ENCODE measurements at regions not wholly inside any gene's neighbourhood (a gene's known extent, or its start where the extent isn't known, plus 50 kb on each side); places are given as distances from the start of the nearest gene placed in this dataset.

- H3K36me3 ChIP-seq (ENCODE audit: control insufficient read depth in 2 of 2, insufficient read depth in 1 of 2, low read length in 2 of 2), result no peaks in the 10 kb centered on the region
- H3K4me3 ChIP-seq (ENCODE audit: low read depth, low read length), result no peak overlapping the region
- CTCF ChIA-PET, result interaction anchor here (1.1 kb wide), 2 partner anchors 24 to 991 kb away, joined by 3 read pairs; no protein-coding TSS in a partner anchor
- POLR2A ChIA-PET, result no interaction called here
- TF ChIP-seq ZNF211 (tag by site-specific recombination; IDR thresholded peaks at IDR 0.05; ENCODE audit: low read depth), result peak; percentile 93
- no peak for TF ChIP-seq ZNF302 (tag by site-specific recombination; IDR thresholded peaks at IDR 0.05; ENCODE audit: low read depth)
- H3K9me3 ChIP-seq (ENCODE audit: control insufficient read depth, insufficient read depth, low read depth, low read length), result no peaks in the 10 kb centered on the region
- no peak overlapping the region for H3K27ac ChIP-seq (ENCODE audit: extremely low read depth, low read depth, low read length)
- peaks cover 4% of the 10 kb centered on the region; the same call in 1 of the 2 replicates for H3K4me1 ChIP-seq (ENCODE audit: control insufficient read depth, insufficient read depth, low read length)
Observed at GRCh38 chr6:14448246-14448645, 330.7 kb downstream of the CD83 start.

DNA sequence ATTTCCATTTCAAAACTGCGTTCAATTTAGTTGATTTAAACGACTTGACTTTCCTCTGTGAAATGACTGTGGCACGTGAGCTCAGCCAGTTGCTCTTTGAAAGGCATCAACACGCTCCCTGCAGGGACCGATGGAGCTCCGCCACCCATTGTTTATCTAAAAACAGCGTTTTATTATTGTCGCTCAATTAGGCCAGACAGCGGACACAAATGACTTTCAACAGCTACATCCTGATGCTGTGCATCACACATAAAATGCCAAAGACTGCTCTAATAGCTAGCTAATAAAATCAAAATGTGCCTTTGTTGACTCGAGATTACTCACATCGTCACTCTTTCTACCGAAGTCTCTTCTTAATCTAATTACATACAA lies 332.5 kb downstream of the CD83 start:
- Histone ChIP-seq H3K36me3 (ENCODE audit: control insufficient read depth in 2 of 2, insufficient read depth in 1 of 2, low read length in 2 of 2) (no peaks in the 10 kb centered on the region), H3K27ac (ENCODE audit: extremely low read depth, low read depth, low read length) (no peak overlapping the region), H3K4me3 (ENCODE audit: low read depth, low read length) (no peak overlapping the region), H3K4me1 (ENCODE audit: control insufficient read depth, insufficient read depth, low read length) (peaks cover 4% of the 10 kb centered on the region; the same call in 1 of the 2 replicates), H3K9me3 (ENCODE audit: control insufficient read depth, insufficient read depth, low read depth, low read length) (no peaks in the 10 kb centered on the region)
- CTCF ChIA-PET, result no interaction called here
- POLR2A ChIA-PET, result no interaction called here
- TF ChIP-seq ZNF23 (tag by site-specific recombination; IDR thresholded peaks at IDR 0.05; ENCODE audit: borderline replicate concordance) (no peak), ZBTB1 (tag by site-specific recombination; IDR thresholded peaks at IDR 0.05) (no peak), MZF1 (tag by site-specific recombination; IDR thresholded peaks at IDR 0.05; ENCODE audit: borderline replicate concordance) (no peak), TCF7L2 (IDR thresholded peaks at IDR 0.05; ENCODE audit: borderline replicate concordance, low read depth, low read length) (0 out of 2 replicates have a peak, but pooled peaks have one; percentile 42), SP7 (tag by site-specific recombination; IDR thresholded peaks at IDR 0.05) (no peak), KLF8 (tag by site-specific recombination; IDR thresholded peaks at IDR 0.05) (no peak), ZNF747 (tag by site-specific recombination; IDR thresholded peaks at IDR 0.05) (no peak), ZNF133 (tag by site-specific recombination; IDR thresholded peaks at IDR 0.05) (no peak), ZNF664 (tag by site-specific recombination; IDR thresholded peaks at IDR 0.05) (peak; percentile 37; the same call in 1 of the 2 replicates), ZNF561 (tag by site-specific recombination; IDR thresholded peaks at IDR 0.05; ENCODE audit: borderline replicate concordance) (0 out of 2 replicates have a peak, but pooled peaks have one; percentile 40), ZNF843 (tag by site-specific recombination; IDR thresholded peaks at IDR 0.05) (no peak), ZNF792 (tag by site-specific recombination; IDR thresholded peaks at IDR 0.05) (no peak), ZNF580 (tag by site-specific recombination; IDR thresholded peaks at IDR 0.05) (no peak), OSR2 (tag by site-specific recombination; IDR thresholded peaks at IDR 0.05) (peak; percentile 80), ZNF521 (tag by site-specific recombination; IDR thresholded peaks at IDR 0.05) (no peak), ZNF624 (tag by site-specific recombination; IDR thresholded peaks at IDR 0.05) (no peak), ZNF202 (tag by site-specific recombination; IDR thresholded peaks at IDR 0.05; ENCODE audit: borderline replicate concordance) (no peak), ZNF423 (tag by site-specific recombination; IDR thresholded peaks at IDR 0.05) (peak; percentile 12; the same call in 1 of the 2 replicates), ZXDB (tag by site-specific recombination; IDR thresholded peaks at IDR 0.05) (no peak), ZNF548 (tag by site-specific recombination; IDR thresholded peaks at IDR 0.05) (no peak), ZNF473 (tag by site-specific recombination; IDR thresholded peaks at IDR 0.05) (no peak)
- TF ChIP-seq, protein P1, sequence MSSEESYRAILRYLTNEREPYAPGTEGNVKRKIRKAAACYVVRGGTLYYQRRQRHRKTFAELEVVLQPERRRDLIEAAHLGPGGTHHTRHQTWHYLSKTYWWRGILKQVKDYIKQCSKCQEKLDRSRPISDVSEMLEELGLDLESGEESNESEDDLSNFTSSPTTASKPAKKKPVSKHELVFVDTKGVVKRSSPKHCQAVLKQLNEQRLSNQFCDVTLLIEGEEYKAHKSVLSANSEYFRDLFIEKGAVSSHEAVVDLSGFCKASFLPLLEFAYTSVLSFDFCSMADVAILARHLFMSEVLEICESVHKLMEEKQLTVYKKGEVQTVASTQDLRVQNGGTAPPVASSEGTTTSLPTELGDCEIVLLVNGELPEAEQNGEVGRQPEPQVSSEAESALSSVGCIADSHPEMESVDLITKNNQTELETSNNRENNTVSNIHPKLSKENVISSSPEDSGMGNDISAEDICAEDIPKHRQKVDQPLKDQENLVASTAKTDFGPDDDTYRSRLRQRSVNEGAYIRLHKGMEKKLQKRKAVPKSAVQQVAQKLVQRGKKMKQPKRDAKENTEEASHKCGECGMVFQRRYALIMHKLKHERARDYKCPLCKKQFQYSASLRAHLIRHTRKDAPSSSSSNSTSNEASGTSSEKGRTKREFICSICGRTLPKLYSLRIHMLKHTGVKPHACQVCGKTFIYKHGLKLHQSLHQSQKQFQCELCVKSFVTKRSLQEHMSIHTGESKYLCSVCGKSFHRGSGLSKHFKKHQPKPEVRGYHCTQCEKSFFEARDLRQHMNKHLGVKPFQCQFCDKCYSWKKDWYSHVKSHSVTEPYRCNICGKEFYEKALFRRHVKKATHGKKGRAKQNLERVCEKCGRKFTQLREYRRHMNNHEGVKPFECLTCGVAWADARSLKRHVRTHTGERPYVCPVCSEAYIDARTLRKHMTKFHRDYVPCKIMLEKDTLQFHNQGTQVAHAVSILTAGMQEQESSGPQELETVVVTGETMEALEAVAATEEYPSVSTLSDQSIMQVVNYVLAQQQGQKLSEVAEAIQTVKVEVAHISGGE (tag by site-specific recombination; conservative IDR thresholded peaks at IDR 0.05; ENCODE audit: low read depth), result no peak
- TF ChIP-seq, protein P2, sequence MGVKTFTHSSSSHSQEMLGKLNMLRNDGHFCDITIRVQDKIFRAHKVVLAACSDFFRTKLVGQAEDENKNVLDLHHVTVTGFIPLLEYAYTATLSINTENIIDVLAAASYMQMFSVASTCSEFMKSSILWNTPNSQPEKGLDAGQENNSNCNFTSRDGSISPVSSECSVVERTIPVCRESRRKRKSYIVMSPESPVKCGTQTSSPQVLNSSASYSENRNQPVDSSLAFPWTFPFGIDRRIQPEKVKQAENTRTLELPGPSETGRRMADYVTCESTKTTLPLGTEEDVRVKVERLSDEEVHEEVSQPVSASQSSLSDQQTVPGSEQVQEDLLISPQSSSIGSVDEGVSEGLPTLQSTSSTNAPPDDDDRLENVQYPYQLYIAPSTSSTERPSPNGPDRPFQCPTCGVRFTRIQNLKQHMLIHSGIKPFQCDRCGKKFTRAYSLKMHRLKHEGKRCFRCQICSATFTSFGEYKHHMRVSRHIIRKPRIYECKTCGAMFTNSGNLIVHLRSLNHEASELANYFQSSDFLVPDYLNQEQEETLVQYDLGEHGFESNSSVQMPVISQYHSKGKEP (tag by site-specific recombination; IDR thresholded peaks at IDR 0.05), result peak; percentile 56
- TF ChIP-seq, protein P3, sequence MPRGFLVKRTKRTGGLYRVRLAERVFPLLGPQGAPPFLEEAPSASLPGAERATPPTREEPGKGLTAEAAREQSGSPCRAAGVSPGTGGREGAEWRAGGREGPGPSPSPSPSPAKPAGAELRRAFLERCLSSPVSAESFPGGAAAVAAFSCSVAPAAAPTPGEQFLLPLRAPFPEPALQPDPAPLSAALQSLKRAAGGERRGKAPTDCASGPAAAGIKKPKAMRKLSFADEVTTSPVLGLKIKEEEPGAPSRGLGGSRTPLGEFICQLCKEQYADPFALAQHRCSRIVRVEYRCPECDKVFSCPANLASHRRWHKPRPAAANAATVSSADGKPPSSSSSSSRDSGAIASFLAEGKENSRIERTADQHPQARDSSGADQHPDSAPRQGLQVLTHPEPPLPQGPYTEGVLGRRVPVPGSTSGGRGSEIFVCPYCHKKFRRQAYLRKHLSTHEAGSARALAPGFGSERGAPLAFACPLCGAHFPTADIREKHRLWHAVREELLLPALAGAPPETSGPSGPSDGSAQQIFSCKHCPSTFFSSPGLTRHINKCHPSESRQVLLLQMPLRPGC (tag by site-specific recombination; IDR thresholded peaks at IDR 0.05), result 0 out of 2 replicates have a peak, but pooled peaks have one; percentile 32
- TF ChIP-seq, protein P4, sequence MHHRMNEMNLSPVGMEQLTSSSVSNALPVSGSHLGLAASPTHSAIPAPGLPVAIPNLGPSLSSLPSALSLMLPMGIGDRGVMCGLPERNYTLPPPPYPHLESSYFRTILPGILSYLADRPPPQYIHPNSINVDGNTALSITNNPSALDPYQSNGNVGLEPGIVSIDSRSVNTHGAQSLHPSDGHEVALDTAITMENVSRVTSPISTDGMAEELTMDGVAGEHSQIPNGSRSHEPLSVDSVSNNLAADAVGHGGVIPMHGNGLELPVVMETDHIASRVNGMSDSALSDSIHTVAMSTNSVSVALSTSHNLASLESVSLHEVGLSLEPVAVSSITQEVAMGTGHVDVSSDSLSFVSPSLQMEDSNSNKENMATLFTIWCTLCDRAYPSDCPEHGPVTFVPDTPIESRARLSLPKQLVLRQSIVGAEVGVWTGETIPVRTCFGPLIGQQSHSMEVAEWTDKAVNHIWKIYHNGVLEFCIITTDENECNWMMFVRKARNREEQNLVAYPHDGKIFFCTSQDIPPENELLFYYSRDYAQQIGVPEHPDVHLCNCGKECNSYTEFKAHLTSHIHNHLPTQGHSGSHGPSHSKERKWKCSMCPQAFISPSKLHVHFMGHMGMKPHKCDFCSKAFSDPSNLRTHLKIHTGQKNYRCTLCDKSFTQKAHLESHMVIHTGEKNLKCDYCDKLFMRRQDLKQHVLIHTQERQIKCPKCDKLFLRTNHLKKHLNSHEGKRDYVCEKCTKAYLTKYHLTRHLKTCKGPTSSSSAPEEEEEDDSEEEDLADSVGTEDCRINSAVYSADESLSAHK (tag by site-specific recombination; IDR thresholded peaks at IDR 0.05), result peak; percentile 20; the same call in 1 of the 2 replicates
